CD4-positive, CD25-positive, alpha-beta regulatory T cell (primary cell): ENCODE measurements at regions not wholly inside any gene's neighbourhood (a gene's known extent, or its start where the extent isn't known, plus 50 kb on each side); places are given as distances from the start of the nearest gene placed in this dataset.
"Not testable (repeated sequence)": the region's sequence is repeated elsewhere in the genome, so short reads cannot be mapped to it uniquely, and the experiment has no call there.

Source experiments
- ATAC-seq, 2 donors: fragments of 150-1000 bp; cut with Tn5 transposase; one replicate each; pipeline ENCODE4 v1.10.0; 2021; ENCODE audit warnings: low read depth in 2 of 2, moderate number of reproducible peaks in 2 of 2, moderate library complexity in 1 of 2
- DNase-seq, 3 donors: peaks; one replicate each; pipeline versions ENCODE4 v3.0.0 to v3.0.0-alpha.2; 2012 to 2022; ENCODE audit warnings: mixed read lengths in 1 of 3
- H3K27ac ChIP-seq: one replicate; pipeline ENCODE4 v1.7.0; 2013; ENCODE audit warnings: mild to moderate bottlenecking, low read length; ENCODE audit not compliant: insufficient read depth, poor library complexity, severe bottlenecking
- H3K27me3 ChIP-seq: one replicate; pipeline ENCODE4 v1.7.0; 2013; ENCODE audit warnings: low read length; ENCODE audit not compliant: control insufficient read depth, insufficient read depth
- H3K36me3 ChIP-seq: one replicate; pipeline ENCODE4 v1.7.0; 2013; ENCODE audit warnings: mild to moderate bottlenecking, low read length, moderate library complexity; ENCODE audit not compliant: control insufficient read depth, insufficient read depth
- H3K4me1 ChIP-seq: 2 replicates; pipeline ENCODE4 v1.7.0; 2013; ENCODE audit warnings: mild to moderate bottlenecking, low read length; ENCODE audit not compliant: insufficient read depth, control insufficient read depth, poor library complexity, severe bottlenecking
- H3K4me3 ChIP-seq: one replicate; pipeline ENCODE4 v1.7.0; 2013; ENCODE audit warnings: low read depth, mild to moderate bottlenecking, low read length, moderate library complexity
- H3K9me3 ChIP-seq, 2 experiments: 1 replicate in 1 of 2; 2 replicates in 1 of 2; pipeline ENCODE4 v1.7.0; 2013; ENCODE audit warnings: low read length in 2 of 2, mild to moderate bottlenecking in 1 of 2, moderate library complexity in 1 of 2; ENCODE audit not compliant: control insufficient read depth in 2 of 2
- H3K27ac Mint-ChIP-seq, 3 donors: one replicate each; pipeline ENCODE4 v1.8.0; 2020 to 2022; ENCODE audit warnings: mild to moderate bottlenecking in 3 of 3, mixed read lengths in 3 of 3, moderate library complexity in 2 of 3
- H3K27me3 Mint-ChIP-seq: one replicate; pipeline ENCODE4 v1.8.0; 2022; ENCODE audit warnings: mild to moderate bottlenecking, mixed read lengths
- H3K36me3 Mint-ChIP-seq: one replicate; pipeline ENCODE4 v1.8.0; 2020; ENCODE audit warnings: mixed read lengths
- H3K4me1 Mint-ChIP-seq, 4 donors: one replicate each; pipeline ENCODE4 v1.8.0; 2020 to 2022; ENCODE audit warnings: mixed read lengths in 4 of 4, mild to moderate bottlenecking in 1 of 4
- H3K4me3 Mint-ChIP-seq, 4 donors: one replicate each; pipeline ENCODE4 v1.8.0; 2020 to 2022; ENCODE audit warnings: mild to moderate bottlenecking in 4 of 4, mixed read lengths in 4 of 4, moderate library complexity in 3 of 4
- H3K9me3 Mint-ChIP-seq, 7 donors: one replicate each; pipeline ENCODE4 v1.8.0; 2020 to 2022; ENCODE audit warnings: mixed read lengths in 7 of 7, mild to moderate bottlenecking in 3 of 7, moderate library complexity in 2 of 7

GRCh38 chr17:12195418-12195817 lies 174.7 kb downstream of the MAP2K4 start:
- Histone ChIP-seq H3K9me3 (no peaks in the 10 kb centered on the region), H3K4me1 (no peaks in the 10 kb centered on the region), H3K27me3 (no peaks in the 10 kb centered on the region), H3K36me3 (no peaks in the 10 kb centered on the region), H3K4me3 (no peak overlapping the region), H3K27ac (no peak overlapping the region)
- Mint-ChIP-seq H3K36me3 (no peaks in the 10 kb centered on the region), H3K27ac (no peak overlapping the region), H3K4me1 (no peaks in the 10 kb centered on the region), H3K27me3 (peaks cover 5% of the 10 kb centered on the region), H3K4me3 (no peak overlapping the region), H3K9me3 (peaks cover 0 to 4% (median 0%) of the 10 kb centered on the region in 7 donors)
- no peak for ATAC-seq
- no peak for DNase-seq

GRCh38 chr17:12201294-12201880 lies 180.7 kb downstream of the MAP2K4 start:
- Mint-ChIP-seq H3K4me1 (no peaks in the 10 kb centered on the region), H3K27me3 (peaks cover 5% of the 10 kb centered on the region), H3K36me3 (no peaks in the 10 kb centered on the region), H3K27ac (no peak overlapping the region), H3K9me3 (no peaks in the 10 kb centered on the region), H3K4me3 (no peak overlapping the region)
- no peaks in the 10 kb centered on the region for H3K27me3 ChIP-seq
- H3K4me3 ChIP-seq, result no peak overlapping the region
- H3K36me3 ChIP-seq, result no peaks in the 10 kb centered on the region
- no peaks in the 10 kb centered on the region for H3K9me3 ChIP-seq
- no peak overlapping the region for H3K27ac ChIP-seq
- H3K4me1 ChIP-seq, result no peaks in the 10 kb centered on the region
- no peak for DNase-seq
- ATAC-seq, result no peak

GRCh38 chr17:12209632-12210191 lies 189.0 kb downstream of the MAP2K4 start:
- Histone ChIP-seq H3K4me1 (no peaks in the 10 kb centered on the region), H3K36me3 (no peaks in the 10 kb centered on the region), H3K27me3 (no peaks in the 10 kb centered on the region), H3K9me3 (no peaks in the 10 kb centered on the region), H3K27ac (no peak overlapping the region), H3K4me3 (no peak overlapping the region)
- DNase-seq (no peak), ATAC-seq (no peak)
- Mint-ChIP-seq H3K27me3 (no peaks in the 10 kb centered on the region), H3K4me3 (no peak overlapping the region), H3K27ac (no peak overlapping the region), H3K4me1 (no peaks in the 10 kb centered on the region), H3K36me3 (no peaks in the 10 kb centered on the region), H3K9me3 (peaks cover 0 to 4% (median 0%) of the 10 kb centered on the region in 7 donors)

- not testable (repeated sequence) for H3K9me3 Mint-ChIP-seq, H3K4me1 Mint-ChIP-seq, H3K27me3 Mint-ChIP-seq, ATAC-seq, H3K4me1 ChIP-seq, H3K36me3 ChIP-seq, H3K27ac ChIP-seq, H3K27ac Mint-ChIP-seq, H3K36me3 Mint-ChIP-seq, H3K27me3 ChIP-seq, DNase-seq, H3K4me3 ChIP-seq, H3K9me3 ChIP-seq, H3K4me3 Mint-ChIP-seq
Observed at GRCh38 chr17:12220714-12221439, 200.2 kb downstream of the MAP2K4 start.

- Histone ChIP-seq H3K36me3 (no peaks in the 10 kb centered on the region), H3K4me1 (no peaks in the 10 kb centered on the region), H3K27ac (no peak overlapping the region), H3K27me3 (no peaks in the 10 kb centered on the region), H3K4me3 (no peak overlapping the region), H3K9me3 (no peaks in the 10 kb centered on the region)
- no peak for DNase-seq
- no peaks in the 10 kb centered on the region for H3K4me1 Mint-ChIP-seq
- H3K4me3 Mint-ChIP-seq, result no peak overlapping the region
- H3K27me3 Mint-ChIP-seq, result no peaks in the 10 kb centered on the region
- no peaks in the 10 kb centered on the region for H3K36me3 Mint-ChIP-seq
- no peak for ATAC-seq
- no peak overlapping the region for H3K27ac Mint-ChIP-seq
- H3K9me3 Mint-ChIP-seq, result peaks cover 0 to 9% (median 3%) of the 10 kb centered on the region in 7 donors
Observed at GRCh38 chr17:12222392-12222791, 201.7 kb downstream of the MAP2K4 start.

- no peaks in the 10 kb centered on the region for H3K4me1 Mint-ChIP-seq
- H3K36me3 Mint-ChIP-seq, result no peaks in the 10 kb centered on the region
- no peak overlapping the region for H3K27ac Mint-ChIP-seq
- Histone ChIP-seq H3K9me3 (no peaks in the 10 kb centered on the region), H3K36me3 (no peaks in the 10 kb centered on the region), H3K4me1 (no peaks in the 10 kb centered on the region), H3K27me3 (no peaks in the 10 kb centered on the region), H3K4me3 (no peak overlapping the region), H3K27ac (no peak overlapping the region)
- no peak for DNase-seq
- no peak for ATAC-seq
- H3K9me3 Mint-ChIP-seq, result peaks cover 0 to 3% (median 2%) of the 10 kb centered on the region in 7 donors
- no peaks in the 10 kb centered on the region for H3K27me3 Mint-ChIP-seq
- no peak overlapping the region for H3K4me3 Mint-ChIP-seq
Observed at GRCh38 chr17:12227547-12227946, 206.9 kb downstream of the MAP2K4 start.

- no peak for ATAC-seq
- Mint-ChIP-seq H3K27me3 (no peaks in the 10 kb centered on the region), H3K9me3 (peaks cover 0 to 6% (median 2%) of the 10 kb centered on the region in 7 donors), H3K27ac (no peak overlapping the region), H3K4me3 (no peak overlapping the region), H3K36me3 (no peaks in the 10 kb centered on the region), H3K4me1 (no peaks in the 10 kb centered on the region)
- Histone ChIP-seq H3K27me3 (no peaks in the 10 kb centered on the region), H3K27ac (no peak overlapping the region), H3K9me3 (no peaks in the 10 kb centered on the region), H3K4me1 (no peaks in the 10 kb centered on the region), H3K4me3 (no peak overlapping the region), H3K36me3 (no peaks in the 10 kb centered on the region)
- no peak for DNase-seq
Observed at GRCh38 chr17:12229335-12229734, 208.7 kb downstream of the MAP2K4 start.
